Type B pancreatic cell (in vitro differentiated cells): ENCODE measurements at regions not wholly inside any gene's neighbourhood (a gene's known extent, or its start where the extent isn't known, plus 50 kb on each side); places are given as distances from the start of the nearest gene placed in this dataset.

Source experiments
- DNase-seq: peaks from one replicate; pipeline ENCODE4 v3.0.0; 2021; ENCODE audit warnings: mixed read lengths; ENCODE audit not compliant: unreplicated experiment; ENCODE audit errors: extremely low spot score
- H3K27ac Mint-ChIP-seq: 2 replicates; pipeline ENCODE4 v1.8.0; 2021; ENCODE audit warnings: mild to moderate bottlenecking, mixed read lengths
- H3K27me3 Mint-ChIP-seq: 2 replicates; pipeline ENCODE4 v1.8.0; 2021; ENCODE audit warnings: mixed read lengths
- H3K36me3 Mint-ChIP-seq: 2 replicates; pipeline ENCODE4 v1.8.0; 2021; ENCODE audit warnings: mixed read lengths
- H3K4me1 Mint-ChIP-seq: one replicate; pipeline ENCODE4 v1.8.0; 2021; ENCODE audit warnings: mixed read lengths; ENCODE audit not compliant: unreplicated experiment
- H3K4me3 Mint-ChIP-seq: 2 replicates; pipeline ENCODE4 v1.8.0; 2021; ENCODE audit warnings: mild to moderate bottlenecking, mixed read lengths
- H3K9me3 Mint-ChIP-seq: 2 replicates; pipeline ENCODE4 v1.8.0; 2021; ENCODE audit warnings: mixed read lengths
- CTCF ChIP-seq: fragments of 200-600 bp; sonication (generic); conservative IDR thresholded peaks from 2 replicates; pipeline ENCODE4 v1.5.0; 2021; ENCODE audit warnings: antibody characterized with exemption, mild to moderate bottlenecking

- TF ChIP-seq CTCF = no peak
- Mint-ChIP-seq H3K4me3 (no peak overlapping the region), H3K4me1 (peaks cover 18% of the 10 kb centered on the region), H3K27ac (no peak overlapping the region), H3K36me3 (no peaks in the 10 kb centered on the region), H3K9me3 (peaks cover 10% of the 10 kb centered on the region), H3K27me3 (no peaks in the 10 kb centered on the region)
- DNase-seq = no peak
Observed at GRCh38 chr6:132995009-132995408, 180.6 kb downstream of the RPS12 start.

- peaks cover 10% of the 10 kb centered on the region for H3K9me3 Mint-ChIP-seq
- H3K36me3 Mint-ChIP-seq = no peaks in the 10 kb centered on the region
- peaks cover 18% of the 10 kb centered on the region for H3K4me1 Mint-ChIP-seq
- no peak overlapping the region for H3K4me3 Mint-ChIP-seq
- DNase-seq = no peak
- no peaks in the 10 kb centered on the region for H3K27me3 Mint-ChIP-seq
- no peak overlapping the region for H3K27ac Mint-ChIP-seq
- TF ChIP-seq CTCF = no peak
Observed at GRCh38 chr6:132995432-132995831, 181.1 kb downstream of the RPS12 start.

- no peaks in the 10 kb centered on the region for H3K36me3 Mint-ChIP-seq
- H3K27ac Mint-ChIP-seq = no peak overlapping the region
- no peak overlapping the region for H3K4me3 Mint-ChIP-seq
- H3K4me1 Mint-ChIP-seq = peaks cover 18% of the 10 kb centered on the region
- no peaks in the 10 kb centered on the region for H3K27me3 Mint-ChIP-seq
- no peak for TF ChIP-seq CTCF
- DNase-seq = no peak
- peaks cover 13% of the 10 kb centered on the region for H3K9me3 Mint-ChIP-seq
Observed at GRCh38 chr6:132998418-132998817, 184.0 kb downstream of the RPS12 start.

GRCh38 chr6:133001040-133001565 is 186.7 kb downstream of the RPS12 start:
- Mint-ChIP-seq H3K4me3 (no peak overlapping the region), H3K36me3 (no peaks in the 10 kb centered on the region), H3K27ac (no peak overlapping the region), H3K27me3 (no peaks in the 10 kb centered on the region), H3K4me1 (peaks cover 18% of the 10 kb centered on the region), H3K9me3 (peaks cover 13% of the 10 kb centered on the region)
- DNase-seq = no peak
- no peak for TF ChIP-seq CTCF

GRCh38 chr6:133004304-133004884 is 190.0 kb downstream of the RPS12 start:
- no peak overlapping the region for H3K27ac Mint-ChIP-seq
- no peak for DNase-seq
- H3K36me3 Mint-ChIP-seq = no peaks in the 10 kb centered on the region
- no peaks in the 10 kb centered on the region for H3K27me3 Mint-ChIP-seq
- H3K9me3 Mint-ChIP-seq = peaks cover 9% of the 10 kb centered on the region
- TF ChIP-seq CTCF = no peak
- H3K4me1 Mint-ChIP-seq = peaks cover 2% of the 10 kb centered on the region
- H3K4me3 Mint-ChIP-seq = no peak overlapping the region
